ENCODE measurements at regions not wholly inside any gene's neighbourhood (a gene's known extent, or its start where the extent isn't known, plus 50 kb on each side); places are given as distances from the start of the nearest gene placed in this dataset.

GRCh38 chr10:2296179-2296891 lies 559.0 kb upstream of the ADARB2 start:
- TF ChIP-seq CTCF (IDR thresholded peaks at IDR 0.05) = no peak
- no peak for TF ChIP-seq POLR2A (IDR thresholded peaks at IDR 0.05)

Measured in right lobe of liver (tissue), 4 donors.